Erythroblast (primary cell): ENCODE measurements at regions not wholly inside any gene's neighbourhood (a gene's known extent, or its start where the extent isn't known, plus 50 kb on each side); places are given as distances from the start of the nearest gene placed in this dataset.

ENCODE experiments used
- GATA1 ChIP-seq: IDR thresholded peaks from 2 replicates; pipeline ENCODE4 v1.6.1; 2011; ENCODE audit warnings: low read depth, mild to moderate bottlenecking, control low read depth, low read length, moderate library complexity
- POLR2A ChIP-seq: IDR thresholded peaks from 2 replicates; pipeline ENCODE4 v1.6.1; 2011; ENCODE audit warnings: mild to moderate bottlenecking, low read length

DNA sequence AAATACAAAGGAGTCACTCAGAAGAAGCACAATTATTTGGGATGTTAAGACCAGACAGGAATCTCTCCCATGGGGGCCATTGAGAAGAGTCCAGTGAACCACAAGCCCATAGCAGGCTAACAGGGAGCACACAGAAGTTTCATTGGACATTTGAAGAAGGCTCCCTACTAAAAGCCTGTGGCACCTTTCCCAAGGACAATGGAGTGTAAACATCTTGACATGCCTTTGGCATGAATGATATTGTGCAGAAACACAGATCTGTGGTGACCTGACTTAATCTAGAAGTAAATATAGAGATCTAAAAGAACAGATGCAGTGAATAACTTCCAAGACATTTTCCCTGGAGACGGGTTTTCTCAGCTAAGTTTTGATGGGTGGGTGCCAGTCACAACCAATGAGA is 221.5 kb downstream of the EPHA4 start:
- no peak for TF ChIP-seq POLR2A
- no peak for TF ChIP-seq GATA1
